ENCODE measurements at regions not wholly inside any gene's neighbourhood (a gene's known extent, or its start where the extent isn't known, plus 50 kb on each side); places are given as distances from the start of the nearest gene placed in this dataset.

- H3K4me1 Mint-ChIP-seq = no peaks in the 10 kb centered on the region
- no peaks in the 10 kb centered on the region for H3K27me3 Mint-ChIP-seq
- CTCF ChIA-PET = no interaction called here
- no peak overlapping the region for H3K27ac Mint-ChIP-seq
- no peak for DNase-seq
- no peaks in the 10 kb centered on the region for H3K36me3 Mint-ChIP-seq
- peaks cover 2% of the 10 kb centered on the region for H3K9me3 Mint-ChIP-seq
- H3K4me3 Mint-ChIP-seq = no peak overlapping the region
Measured at GRCh38 chr20:17171746-17172280, 55.0 kb upstream of the PCSK2 start.

- H3K4me1 Mint-ChIP-seq = no peaks in the 10 kb centered on the region
- no peaks in the 10 kb centered on the region for H3K27me3 Mint-ChIP-seq
- CTCF ChIA-PET = no interaction called here
- H3K27ac Mint-ChIP-seq = no peak overlapping the region
- no peak overlapping the region for H3K4me3 Mint-ChIP-seq
- no peaks in the 10 kb centered on the region for H3K36me3 Mint-ChIP-seq
- H3K9me3 Mint-ChIP-seq = peaks cover 2% of the 10 kb centered on the region
- DNase-seq = no peak
Measured at GRCh38 chr20:17172836-17173516, 53.9 kb upstream of the PCSK2 start.
